HUES6 (cell line): ENCODE measurements at regions not wholly inside any gene's neighbourhood (a gene's known extent, or its start where the extent isn't known, plus 50 kb on each side); places are given as distances from the start of the nearest gene placed in this dataset.

Experiments used
- H3K27ac ChIP-seq: 2 replicates; pipeline ENCODE4 v1.7.0; 2013; ENCODE audit warnings: low read depth, mild to moderate bottlenecking, low read length, inconsistent platforms
- H3K27me3 ChIP-seq: 2 replicates; pipeline ENCODE4 v1.6.1; 2013; ENCODE audit warnings: low read length; ENCODE audit not compliant: control insufficient read depth, insufficient read depth
- H3K36me3 ChIP-seq: 2 replicates; pipeline ENCODE4 v1.6.1; 2013; ENCODE audit warnings: low read length; ENCODE audit not compliant: control insufficient read depth, insufficient read depth
- H3K4me1 ChIP-seq: 2 replicates; pipeline ENCODE4 v1.6.1; 2013; ENCODE audit warnings: low read length; ENCODE audit not compliant: control insufficient read depth, insufficient read depth
- H3K4me3 ChIP-seq: 2 replicates; pipeline ENCODE4 v1.5.1; 2013; ENCODE audit warnings: low read depth, low read length
- H3K9ac ChIP-seq: one replicate; pipeline ENCODE4 v1.6.1; 2013; ENCODE audit warnings: mild to moderate bottlenecking, low read length
- H3K9me3 ChIP-seq: 2 replicates; pipeline ENCODE4 v1.6.1; 2013; ENCODE audit warnings: low read depth, low read length; ENCODE audit not compliant: control insufficient read depth, insufficient read depth

DNA sequence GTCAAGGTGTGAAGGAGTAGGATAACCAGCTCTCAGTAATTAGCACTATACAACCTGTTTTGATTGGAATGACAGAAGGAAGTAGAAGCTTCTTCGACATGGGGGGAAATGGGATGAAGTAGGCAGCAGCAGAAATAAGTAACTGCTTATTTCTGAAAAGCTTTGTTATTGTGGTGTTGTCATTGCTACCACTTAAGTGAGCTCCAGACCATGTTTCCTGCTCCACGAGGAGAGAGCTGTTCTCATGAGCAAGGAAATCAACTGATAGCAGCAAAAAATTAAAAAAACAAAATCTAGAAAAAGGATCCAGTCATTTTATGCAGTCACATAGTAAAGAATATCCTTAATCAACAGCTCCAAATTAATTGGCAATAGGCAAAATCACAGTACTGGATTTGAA lies 106.1 kb upstream of the TLL1 start:
- Histone ChIP-seq H3K27me3 (no peaks in the 10 kb centered on the region), H3K9me3 (no peaks in the 10 kb centered on the region), H3K9ac (no peak overlapping the region), H3K4me1 (no peaks in the 10 kb centered on the region), H3K36me3 (no peaks in the 10 kb centered on the region), H3K27ac (no peak overlapping the region), H3K4me3 (no peak overlapping the region)

DNA sequence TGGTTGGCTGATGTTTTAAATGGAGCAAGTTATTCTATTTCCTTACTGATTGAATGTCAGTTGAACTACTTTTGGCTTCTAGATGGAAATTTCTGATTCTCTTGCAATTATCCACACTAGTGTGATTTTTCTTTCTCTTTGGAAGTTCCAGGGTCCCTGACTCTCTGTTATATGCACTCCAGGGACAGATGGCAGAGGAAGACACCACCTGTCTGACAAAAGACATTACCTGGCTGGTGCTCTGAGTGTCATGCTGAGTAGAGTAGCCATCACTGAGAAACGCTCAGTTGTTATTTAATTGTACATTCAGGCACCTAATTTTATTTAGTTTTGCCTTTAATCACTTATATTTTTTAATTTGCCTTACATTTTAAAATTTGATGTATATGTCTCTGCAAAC lies 105.4 kb upstream of the TLL1 start:
- H3K27me3 ChIP-seq, result no peaks in the 10 kb centered on the region

DNA sequence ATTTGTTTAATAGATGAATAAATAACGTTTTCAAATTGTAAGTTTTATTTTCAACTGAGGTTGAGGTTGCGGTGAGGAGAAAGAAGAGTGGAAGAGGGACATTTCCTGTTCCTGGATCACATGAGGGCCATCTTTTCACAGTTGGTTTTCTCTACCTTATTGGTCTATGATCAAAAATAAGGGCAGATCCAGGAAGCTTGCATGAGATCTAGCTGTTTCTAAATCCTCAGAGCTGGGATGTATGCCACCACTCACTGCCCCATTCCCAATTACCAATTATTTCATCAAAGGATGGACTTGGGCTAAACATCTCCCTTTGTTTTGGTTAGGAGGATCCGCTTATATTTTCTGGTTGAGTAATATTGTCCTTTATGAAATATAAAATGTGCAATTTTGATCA lies 104.8 kb upstream of the TLL1 start:
- no peak overlapping the region for H3K4me3 ChIP-seq
- no peak overlapping the region for H3K27ac ChIP-seq
- no peaks in the 10 kb centered on the region for H3K4me1 ChIP-seq
- H3K9me3 ChIP-seq, result no peaks in the 10 kb centered on the region
- no peaks in the 10 kb centered on the region for H3K36me3 ChIP-seq
- no peak overlapping the region for H3K9ac ChIP-seq
- no peaks in the 10 kb centered on the region for H3K27me3 ChIP-seq

More for the DNA sequence above, 105.4 kb upstream of the TLL1 start:
- no peaks in the 10 kb centered on the region for H3K9me3 ChIP-seq
- H3K4me1 ChIP-seq, result no peaks in the 10 kb centered on the region
- H3K9ac ChIP-seq, result no peak overlapping the region
- no peak overlapping the region for H3K4me3 ChIP-seq
- H3K36me3 ChIP-seq, result no peaks in the 10 kb centered on the region
- H3K27ac ChIP-seq, result no peak overlapping the region

DNA sequence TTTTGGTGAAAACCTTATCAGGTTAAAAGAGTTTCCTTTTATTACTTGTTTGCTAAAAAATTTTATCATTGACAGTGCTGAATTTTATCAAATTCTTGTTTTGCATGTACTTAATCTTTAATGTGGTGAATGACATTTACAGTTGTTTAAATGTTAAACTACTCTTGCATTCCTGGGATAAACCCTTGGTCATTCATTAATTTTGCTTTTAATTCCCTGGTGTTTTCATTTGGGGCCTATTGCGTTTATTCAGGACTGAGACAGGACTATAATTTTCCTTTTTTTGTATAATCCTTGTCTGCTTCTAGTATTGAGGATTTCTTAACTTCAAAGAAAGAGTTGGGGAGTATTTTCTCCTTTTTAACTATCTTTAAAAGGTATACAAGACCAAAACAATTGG lies 98.7 kb upstream of the TLL1 start:
- no peaks in the 10 kb centered on the region for H3K4me1 ChIP-seq
- H3K9ac ChIP-seq, result no peak overlapping the region
- H3K36me3 ChIP-seq, result no peaks in the 10 kb centered on the region
- H3K9me3 ChIP-seq, result no peaks in the 10 kb centered on the region
- H3K4me3 ChIP-seq, result no peak overlapping the region
- H3K27ac ChIP-seq, result no peak overlapping the region
- no peaks in the 10 kb centered on the region for H3K27me3 ChIP-seq

DNA sequence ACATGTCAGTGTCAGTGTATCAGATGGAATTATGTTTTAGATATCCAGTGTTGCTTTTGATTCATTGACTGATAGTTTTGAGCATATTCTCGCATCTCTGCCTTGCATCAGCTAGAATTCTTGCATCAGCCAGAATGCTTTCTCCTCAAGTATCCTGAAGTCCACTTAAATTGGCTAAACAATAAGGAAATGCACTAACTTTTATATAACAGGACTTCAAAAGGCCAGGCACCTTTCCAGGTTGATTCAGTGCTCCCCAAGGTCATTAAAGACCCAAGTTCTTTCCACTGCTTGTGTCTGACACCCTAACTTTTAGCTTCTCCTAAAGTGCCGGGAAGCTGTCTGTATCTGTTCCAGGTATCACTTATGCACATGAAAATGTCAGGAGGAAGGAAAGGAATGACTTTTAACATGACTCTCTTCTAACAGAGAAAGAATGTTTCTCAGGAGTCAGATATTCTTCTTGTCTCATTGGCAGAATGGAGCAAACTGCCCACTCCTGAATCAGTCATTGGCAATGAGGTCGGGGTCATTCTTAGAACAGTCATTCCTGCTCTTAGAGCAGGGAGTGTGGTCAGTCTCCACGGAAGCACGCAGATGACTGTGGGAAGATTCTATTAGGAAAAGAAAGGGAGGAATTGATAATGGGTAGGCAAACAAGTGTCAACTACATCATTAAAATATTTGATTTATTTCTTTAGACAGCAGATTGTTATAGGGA lies 92.9 kb upstream of the TLL1 start:
- no peaks in the 10 kb centered on the region for H3K36me3 ChIP-seq
- H3K9ac ChIP-seq, result no peak overlapping the region
- no peak overlapping the region for H3K4me3 ChIP-seq
- no peaks in the 10 kb centered on the region for H3K9me3 ChIP-seq
- H3K4me1 ChIP-seq, result peaks cover 7% of the 10 kb centered on the region; the same call in 1 of the 2 replicates
- H3K27me3 ChIP-seq, result no peaks in the 10 kb centered on the region
- no peak overlapping the region; the same call in 1 of the 2 replicates for H3K27ac ChIP-seq

DNA sequence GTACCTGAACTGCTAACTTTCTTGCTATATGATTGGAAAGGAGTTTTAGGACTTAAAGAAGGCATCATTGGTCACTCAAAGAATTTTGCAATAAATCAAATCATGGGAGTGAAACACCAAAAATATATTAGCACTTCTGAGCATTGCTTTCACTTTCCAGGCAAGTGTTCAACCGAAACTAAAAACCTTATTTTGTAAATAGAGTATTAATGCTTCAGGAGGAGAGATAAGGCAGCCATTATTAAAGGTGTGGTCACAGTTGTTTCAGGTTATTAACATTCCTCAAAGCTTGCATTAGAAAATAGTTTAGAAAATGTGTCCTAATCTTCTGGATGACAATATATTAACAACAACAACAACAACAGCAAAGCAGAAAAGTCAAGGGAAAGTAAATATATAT lies 92.3 kb upstream of the TLL1 start:
- no peaks in the 10 kb centered on the region for H3K9me3 ChIP-seq
- H3K36me3 ChIP-seq, result no peaks in the 10 kb centered on the region
- no peaks in the 10 kb centered on the region for H3K27me3 ChIP-seq
- no peak overlapping the region for H3K4me3 ChIP-seq
- H3K4me1 ChIP-seq, result peaks cover 7% of the 10 kb centered on the region; the same call in 1 of the 2 replicates
- H3K27ac ChIP-seq, result no peak overlapping the region
- no peak overlapping the region for H3K9ac ChIP-seq

DNA sequence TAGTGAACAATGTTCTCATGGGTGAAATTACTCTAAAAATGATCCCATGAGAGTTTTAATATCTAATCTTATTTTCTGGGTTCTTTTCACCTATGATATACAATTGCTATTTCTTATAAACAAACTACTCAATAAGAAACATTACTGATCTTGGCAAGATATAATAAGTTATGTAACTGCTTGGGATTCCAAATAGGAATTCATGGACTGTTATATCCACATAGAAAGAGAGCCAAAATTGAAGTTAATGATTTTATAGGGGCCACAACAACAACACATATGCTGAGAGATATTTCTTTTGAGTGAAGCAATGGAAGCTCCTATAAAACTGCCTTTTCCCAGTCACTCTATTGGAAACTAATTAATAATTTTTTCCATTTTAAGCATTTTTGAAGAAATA lies 90.4 kb upstream of the TLL1 start:
- Histone ChIP-seq H3K9ac (no peak overlapping the region), H3K9me3 (no peaks in the 10 kb centered on the region), H3K27ac (no peak overlapping the region), H3K4me1 (peaks cover 7% of the 10 kb centered on the region; the same call in 1 of the 2 replicates), H3K36me3 (no peaks in the 10 kb centered on the region), H3K27me3 (no peaks in the 10 kb centered on the region), H3K4me3 (no peak overlapping the region)

DNA sequence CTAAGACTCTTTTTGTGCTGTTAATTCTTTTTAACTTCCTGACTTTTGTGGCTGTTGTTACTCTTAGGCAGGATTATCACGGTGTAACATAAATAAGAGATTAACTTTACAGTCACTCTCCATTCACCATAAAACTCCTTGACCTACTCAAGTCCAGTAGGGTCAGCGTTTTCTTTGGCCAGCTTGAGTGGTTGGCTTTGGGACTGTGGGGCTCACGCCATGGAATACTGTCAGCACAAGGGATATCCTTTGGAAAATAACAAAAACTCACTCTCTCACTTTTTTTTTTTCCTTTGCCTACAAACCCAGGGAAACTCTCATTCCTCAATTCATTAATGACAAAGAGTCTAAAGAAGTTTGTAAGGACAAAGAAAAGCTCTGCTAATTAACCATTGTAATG lies 89.4 kb upstream of the TLL1 start:
- Histone ChIP-seq H3K9ac (no peak overlapping the region), H3K36me3 (no peaks in the 10 kb centered on the region), H3K27ac (no peak overlapping the region; the same call in 1 of the 2 replicates), H3K27me3 (no peaks in the 10 kb centered on the region), H3K4me1 (peaks cover 7% of the 10 kb centered on the region; the same call in 1 of the 2 replicates), H3K4me3 (no peak overlapping the region; the same call in 1 of the 2 replicates), H3K9me3 (no peaks in the 10 kb centered on the region)

DNA sequence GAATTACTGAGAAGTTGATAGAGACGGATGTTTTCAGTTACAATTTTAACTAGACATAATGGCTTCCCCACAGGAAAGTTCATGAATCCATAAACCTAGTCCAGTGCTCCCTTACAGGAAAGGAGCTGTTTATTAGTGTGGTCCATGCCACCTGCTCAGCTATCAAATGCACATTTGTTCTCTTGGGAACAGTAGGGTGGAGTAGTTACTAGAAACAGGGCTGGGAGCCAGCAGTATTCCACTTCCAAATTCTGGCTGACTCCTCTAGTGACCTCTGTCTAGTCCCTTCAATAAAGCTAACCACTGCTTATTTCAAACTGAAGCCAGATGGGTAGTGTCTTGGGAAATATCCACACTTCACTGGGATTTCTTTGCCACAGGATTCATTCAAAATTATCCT lies 88.4 kb upstream of the TLL1 start:
- Histone ChIP-seq H3K27ac (no peak overlapping the region), H3K36me3 (no peaks in the 10 kb centered on the region), H3K9ac (no peak overlapping the region), H3K27me3 (no peaks in the 10 kb centered on the region), H3K4me3 (no peak overlapping the region), H3K4me1 (peaks cover 7% of the 10 kb centered on the region; the same call in 1 of the 2 replicates), H3K9me3 (no peaks in the 10 kb centered on the region)

DNA sequence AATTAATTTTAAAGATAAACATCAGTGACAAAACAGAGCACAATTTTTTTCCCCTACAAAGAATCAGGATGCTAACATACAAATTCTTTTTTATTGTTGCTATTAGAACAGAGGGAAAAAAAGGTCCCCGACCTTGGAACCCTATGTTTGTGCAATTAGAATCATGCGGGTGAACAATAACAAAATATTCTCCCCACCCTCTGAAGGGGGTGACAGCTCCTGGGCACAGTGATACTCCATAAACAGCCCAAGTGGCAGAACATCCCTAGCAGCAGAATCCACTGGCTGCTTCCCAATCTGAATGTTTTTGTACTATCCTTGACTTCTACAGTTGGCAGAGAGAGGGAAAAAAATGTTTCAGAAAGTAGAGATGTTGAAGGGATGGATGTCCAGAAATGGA lies 87.7 kb upstream of the TLL1 start:
- Histone ChIP-seq H3K4me1 (peaks cover 7% of the 10 kb centered on the region; the same call in 1 of the 2 replicates), H3K4me3 (no peak overlapping the region), H3K27ac (no peak overlapping the region), H3K9ac (no peak overlapping the region), H3K9me3 (no peaks in the 10 kb centered on the region), H3K27me3 (no peaks in the 10 kb centered on the region), H3K36me3 (no peaks in the 10 kb centered on the region)

DNA sequence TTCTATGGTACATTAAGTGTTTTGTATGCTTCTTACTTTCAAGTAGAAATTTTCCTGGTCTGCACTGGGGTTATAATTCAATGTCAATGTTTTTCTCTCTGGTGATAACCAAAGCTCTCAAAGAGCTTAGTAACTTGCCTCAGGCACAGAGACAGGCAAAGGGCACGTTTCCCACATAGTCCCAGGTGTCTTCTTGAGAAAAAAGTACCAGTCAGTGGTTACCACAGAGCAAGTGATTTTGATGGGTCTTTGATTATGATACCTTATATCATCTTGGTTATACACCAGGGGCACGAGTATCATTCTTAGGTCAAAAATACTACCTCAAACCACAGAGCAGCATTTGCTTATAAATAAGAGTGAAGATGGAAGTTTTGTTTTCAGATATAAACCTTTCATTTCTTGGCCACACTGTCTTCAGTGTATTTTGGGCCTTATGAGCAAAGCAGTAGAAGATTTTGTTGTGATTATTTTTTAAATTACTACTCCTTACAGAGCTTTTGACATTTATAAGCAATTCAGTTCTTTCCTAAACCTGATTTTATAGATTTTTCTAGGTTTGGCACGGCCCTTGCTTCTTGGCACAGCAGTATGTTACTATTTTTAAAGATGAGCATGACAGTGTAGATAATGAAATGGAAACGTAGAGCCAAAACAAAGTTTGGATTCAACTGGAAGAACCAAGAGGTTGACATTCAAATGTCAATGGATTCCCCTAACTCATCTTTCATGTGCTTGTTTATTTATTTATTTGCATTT lies 85.3 kb upstream of the TLL1 start:
- Histone ChIP-seq H3K9me3 (no peaks in the 10 kb centered on the region), H3K36me3 (no peaks in the 10 kb centered on the region), H3K9ac (no peak overlapping the region), H3K27me3 (no peaks in the 10 kb centered on the region), H3K27ac (no peak overlapping the region), H3K4me1 (peaks cover 7% of the 10 kb centered on the region; the same call in 1 of the 2 replicates), H3K4me3 (no peak overlapping the region)
